NCI-H1436 treated with DMSO at 0.1 percent for 48 hours (cell line): ENCODE measurements at regions not wholly inside any gene's neighbourhood (a gene's known extent, or its start where the extent isn't known, plus 50 kb on each side); places are given as distances from the start of the nearest gene placed in this dataset.

Experiments
- DNase-seq: peaks from one replicate; lab custom pipeline; 2025; lab: John Stamatoyannopoulos, UW

DNA sequence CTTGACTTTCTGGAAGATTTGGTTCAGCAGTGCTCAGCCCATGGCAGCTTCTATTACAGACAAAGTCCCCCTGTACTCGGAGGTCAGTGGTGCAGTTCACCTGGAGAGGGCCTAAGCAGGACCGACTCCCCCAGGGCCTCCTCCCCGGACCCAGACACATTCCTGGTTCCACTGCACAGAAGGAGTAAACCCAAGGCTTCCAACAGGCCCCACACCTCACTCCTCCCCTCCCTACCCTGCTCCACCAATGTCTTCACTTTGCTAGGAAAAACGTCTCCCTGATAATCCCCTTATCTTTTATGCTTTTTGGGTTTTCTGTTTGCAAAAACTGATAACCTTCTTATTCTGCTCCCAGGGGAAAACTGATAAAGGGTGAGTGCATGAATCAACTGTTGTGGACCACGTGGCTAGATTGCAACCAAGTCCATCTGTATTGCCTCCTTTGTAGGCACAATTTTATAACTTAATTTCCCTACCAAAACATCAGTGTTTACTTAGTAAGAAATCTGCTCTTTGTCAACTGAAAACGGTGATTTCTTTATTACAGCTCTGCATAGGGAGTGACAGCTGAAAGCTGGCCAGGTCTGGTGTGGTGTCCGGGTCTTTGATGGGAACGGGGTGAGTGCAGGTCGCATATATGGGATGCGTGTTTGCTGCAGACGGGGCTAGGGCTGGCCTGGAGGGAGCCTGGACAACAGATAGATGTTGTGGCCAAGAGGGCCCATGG is 202.5 kb downstream of the GLI2 start:
- no peak for DNase-seq

GRCh38 chr2:120939595-120940318 is 204.1 kb downstream of the GLI2 start:
- no peak for DNase-seq

DNA sequence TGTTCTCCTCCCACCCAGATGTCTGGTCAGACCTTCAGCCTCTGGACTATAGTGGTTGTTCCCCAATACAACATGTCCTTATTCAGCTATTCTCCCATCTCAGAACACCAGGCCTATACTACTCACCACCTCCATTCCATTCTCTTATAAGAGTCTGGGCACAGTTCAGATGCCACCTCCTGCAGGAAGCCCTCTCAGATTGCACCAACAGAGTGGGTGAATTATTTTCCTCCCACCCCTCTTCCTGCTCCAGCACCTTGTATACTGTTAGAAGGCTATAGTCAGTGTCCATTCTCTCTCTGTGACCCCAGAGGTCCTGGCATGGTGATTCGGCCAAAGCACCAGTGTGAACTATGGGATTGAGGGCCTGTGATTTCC is 204.6 kb downstream of the GLI2 start:
- DNase-seq: no peak

- no peak for DNase-seq
Measured at GRCh38 chr2:120940726-120941256, 205.1 kb downstream of the GLI2 start.

- no peak for DNase-seq
Measured at GRCh38 chr2:120941571-120942120, 206.0 kb downstream of the GLI2 start.

GRCh38 chr2:120942658-120943057 is 207.0 kb downstream of the GLI2 start:
- no peak for DNase-seq

GRCh38 chr2:120943403-120944034 is 207.9 kb downstream of the GLI2 start:
- no peak for DNase-seq

DNA sequence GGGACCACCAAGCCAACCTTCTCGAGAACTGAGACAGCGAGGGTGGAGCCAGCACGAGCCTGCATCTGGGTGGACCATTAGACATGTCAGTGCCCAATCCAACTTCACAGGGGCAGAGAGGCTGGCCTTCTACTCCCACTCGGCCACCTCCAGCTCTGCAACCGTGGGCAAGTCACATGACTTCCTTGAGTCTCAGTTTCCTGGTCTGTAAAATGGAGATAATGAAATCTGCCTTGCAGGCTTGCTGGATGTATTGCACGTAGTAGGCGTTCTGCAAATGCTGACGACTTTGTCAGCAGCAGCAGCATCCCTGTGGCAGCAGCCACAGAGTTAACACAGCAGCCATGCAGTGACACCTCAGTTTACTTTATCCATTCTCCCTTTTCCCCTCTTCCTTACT is 208.9 kb downstream of the GLI2 start:
- DNase-seq: no peak

DNA sequence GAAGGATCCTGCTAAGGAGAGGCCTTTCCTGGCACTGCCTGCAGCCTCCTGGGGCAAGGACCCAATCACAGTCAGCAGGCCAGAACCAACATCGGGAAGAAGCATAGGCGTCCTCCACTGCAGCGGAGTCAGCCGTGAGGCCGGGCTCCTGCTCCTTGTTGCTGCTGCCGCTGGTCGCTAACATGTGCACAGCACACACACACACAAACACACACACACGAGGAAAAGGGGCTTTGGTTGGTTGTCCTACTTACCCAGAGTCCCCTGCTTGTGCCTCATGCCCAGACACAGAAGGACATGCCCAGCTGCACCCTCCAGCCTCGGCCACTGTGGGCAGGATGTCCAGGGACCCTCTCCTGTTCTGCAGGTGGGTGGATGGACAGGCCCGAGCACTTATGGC is 209.4 kb downstream of the GLI2 start:
- DNase-seq: no peak

GRCh38 chr2:120945832-120946499 is 210.3 kb downstream of the GLI2 start:
- no peak for DNase-seq

- no peak for DNase-seq
Measured at GRCh38 chr2:120947327-120947726, 211.7 kb downstream of the GLI2 start.

DNA sequence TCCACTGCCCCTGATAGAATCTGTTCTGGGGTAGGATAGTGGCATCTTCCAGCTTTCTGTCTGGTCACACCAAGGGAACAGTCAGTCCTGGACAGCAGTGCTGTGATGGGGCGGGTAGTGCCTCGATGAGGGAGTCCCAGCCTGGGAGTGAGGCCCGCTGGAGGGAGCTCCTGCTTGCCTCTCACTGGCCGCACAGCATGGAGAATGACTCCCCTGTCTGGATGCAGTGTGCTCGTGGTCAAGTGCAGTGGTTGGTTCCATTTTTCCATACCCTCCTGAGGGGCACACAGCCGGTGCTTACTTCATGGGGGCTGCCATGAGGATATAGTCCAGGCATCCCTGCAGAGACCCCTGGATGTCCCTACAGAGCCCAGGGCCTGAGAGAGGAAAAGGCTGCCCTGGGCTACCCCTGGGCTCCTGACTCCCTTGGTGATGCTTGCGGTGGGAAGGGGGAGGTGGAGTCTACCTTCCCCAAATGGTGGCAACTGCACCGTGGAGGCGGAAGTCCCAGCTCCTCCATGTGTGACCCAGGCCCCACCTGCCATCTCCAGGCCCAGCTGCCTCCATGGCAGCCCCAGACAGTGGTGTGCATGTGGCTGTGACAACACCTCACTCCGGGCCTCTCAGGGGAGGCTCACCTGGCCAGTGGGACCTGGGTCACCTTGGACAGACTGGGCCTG is 212.5 kb downstream of the GLI2 start:
- DNase-seq: no peak

DNA sequence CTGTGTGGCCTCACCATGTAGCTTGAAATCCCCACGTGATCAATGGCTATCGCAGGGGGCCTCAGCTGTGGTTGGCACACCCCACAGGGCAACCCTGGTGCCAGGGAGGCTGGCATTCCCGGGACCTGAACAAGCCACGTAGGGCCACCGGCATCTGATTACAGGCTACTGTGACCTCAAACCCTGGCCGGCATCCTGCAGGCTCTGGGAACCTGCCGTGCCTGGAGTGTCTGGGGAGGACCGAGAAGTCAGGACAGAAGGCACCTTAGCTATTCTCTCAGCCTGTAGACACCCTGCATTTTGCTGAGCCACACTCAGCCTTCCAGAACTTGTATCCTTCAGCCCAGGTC is 213.0 kb downstream of the GLI2 start:
- DNase-seq: no peak

DNA sequence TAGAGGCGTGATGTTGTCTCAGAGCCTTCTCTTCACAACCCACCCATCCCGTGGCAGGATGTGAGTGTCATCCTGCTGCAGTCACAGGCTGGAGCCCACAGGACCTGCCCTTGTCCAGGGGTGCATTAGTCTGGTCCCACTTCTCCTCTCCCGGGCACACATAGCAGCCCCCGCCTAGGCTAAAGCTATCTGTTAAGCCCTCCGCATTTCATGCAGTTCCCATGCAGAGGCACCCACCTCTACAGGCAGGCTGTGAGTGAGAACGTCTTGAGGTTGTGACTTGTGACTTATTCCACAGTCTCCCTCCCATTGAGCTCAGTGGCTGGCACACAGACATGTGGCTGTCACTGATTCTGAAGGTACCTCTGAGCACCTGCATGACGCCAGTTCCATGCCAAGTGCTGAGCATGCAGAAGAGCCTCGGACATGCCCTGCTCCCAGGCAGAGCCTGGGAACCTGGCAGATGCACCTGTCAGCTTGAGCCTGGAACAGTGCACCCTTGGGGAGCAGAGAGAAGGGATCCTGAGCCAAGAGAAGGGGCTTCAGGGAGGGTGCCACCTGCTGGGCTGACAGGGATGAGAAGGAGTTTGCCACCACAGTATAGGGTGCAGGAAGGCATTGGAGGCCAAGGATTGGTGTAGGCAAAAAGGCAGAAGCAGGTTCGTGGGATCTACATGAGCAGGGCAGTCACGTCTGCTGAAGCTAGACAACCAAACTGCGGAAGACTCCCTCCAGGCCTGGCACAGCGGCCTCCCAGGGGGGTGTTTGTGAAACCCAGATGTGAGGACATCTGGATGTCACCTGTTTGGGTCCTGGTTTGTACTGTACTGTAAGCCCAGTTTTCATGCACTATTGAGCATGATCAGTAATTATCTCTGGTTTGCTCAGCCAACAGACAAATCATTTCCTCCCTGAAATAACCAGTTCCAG is 213.6 kb downstream of the GLI2 start:
- no peak for DNase-seq

- DNase-seq: no peak
Measured at GRCh38 chr2:120949957-120950590, 214.4 kb downstream of the GLI2 start.

GRCh38 chr2:120951693-120952092 is 216.0 kb downstream of the GLI2 start:
- DNase-seq: no peak

GRCh38 chr2:120952318-120952717 is 216.7 kb downstream of the GLI2 start:
- DNase-seq: no peak

DNA sequence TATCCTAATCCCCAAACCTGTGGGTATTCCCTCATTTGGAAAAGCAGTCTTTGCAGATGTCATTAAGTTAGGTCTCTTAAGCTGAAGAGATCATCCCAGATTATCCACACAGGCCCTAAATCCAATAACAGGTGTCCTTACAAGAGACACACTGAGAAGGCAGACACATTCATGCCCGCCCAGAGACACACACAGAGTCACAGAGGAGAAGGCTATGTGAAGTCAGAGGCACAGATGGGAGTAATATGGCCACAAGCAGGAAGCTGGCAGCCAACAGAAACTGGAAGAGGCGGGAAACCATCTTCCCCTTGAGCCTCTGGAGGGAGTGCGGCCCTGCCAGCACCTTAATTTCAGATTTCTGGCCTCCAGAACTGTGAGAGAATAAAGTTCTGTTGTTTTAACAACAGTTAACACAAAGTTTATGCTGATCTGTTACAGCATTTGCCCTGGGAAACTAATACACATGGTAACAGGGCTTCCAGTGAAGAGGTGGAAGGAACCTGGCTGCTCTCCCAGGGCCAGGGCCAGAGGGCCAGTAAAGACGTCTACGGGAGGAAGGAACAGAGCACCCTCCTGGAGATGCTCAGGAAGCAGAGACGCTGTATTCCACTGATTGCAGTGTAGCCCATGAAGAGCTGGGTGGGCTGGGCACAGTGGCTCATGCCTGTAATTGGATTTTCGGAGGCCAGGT is 217.5 kb downstream of the GLI2 start:
- no peak for DNase-seq

DNA sequence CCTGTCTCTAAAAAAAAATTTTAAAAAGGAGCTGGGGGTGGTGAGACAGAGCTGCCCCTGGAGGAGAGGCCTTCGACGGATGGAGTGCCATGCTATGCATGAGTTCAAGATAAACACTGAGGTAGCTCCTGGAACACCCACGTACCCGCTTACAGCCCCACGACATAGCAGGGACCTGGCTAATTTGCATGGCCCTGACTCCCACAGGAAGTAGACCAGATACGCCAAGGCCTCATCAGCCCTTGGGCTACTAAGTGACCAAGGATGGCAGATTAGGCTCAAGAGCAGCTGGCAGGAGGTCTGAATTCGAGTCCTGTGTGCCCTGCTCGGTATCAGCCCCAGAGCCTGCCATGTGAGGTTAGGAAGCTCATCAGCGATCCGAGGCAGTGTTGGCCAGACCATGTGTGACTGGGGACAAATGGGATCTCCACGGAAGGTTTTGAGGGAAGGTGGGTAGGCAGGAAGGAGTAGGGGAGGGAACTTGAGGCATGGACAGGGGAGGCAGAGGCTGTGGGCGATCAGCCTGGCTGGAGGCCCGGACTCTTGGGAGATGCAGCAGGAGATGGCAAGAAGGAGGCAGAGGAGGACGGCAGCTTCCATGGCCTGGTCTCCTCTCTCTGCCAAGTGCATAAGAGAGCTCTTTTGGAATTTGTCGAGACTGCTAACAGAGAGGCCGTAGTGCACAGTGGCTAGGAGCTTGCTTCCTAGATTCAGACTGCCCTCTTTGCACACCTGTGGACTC is 218.3 kb downstream of the GLI2 start:
- no peak for DNase-seq
